ENCODE measurements at regions not wholly inside any gene's neighbourhood (a gene's known extent, or its start where the extent isn't known, plus 50 kb on each side); places are given as distances from the start of the nearest gene placed in this dataset.

DNA sequence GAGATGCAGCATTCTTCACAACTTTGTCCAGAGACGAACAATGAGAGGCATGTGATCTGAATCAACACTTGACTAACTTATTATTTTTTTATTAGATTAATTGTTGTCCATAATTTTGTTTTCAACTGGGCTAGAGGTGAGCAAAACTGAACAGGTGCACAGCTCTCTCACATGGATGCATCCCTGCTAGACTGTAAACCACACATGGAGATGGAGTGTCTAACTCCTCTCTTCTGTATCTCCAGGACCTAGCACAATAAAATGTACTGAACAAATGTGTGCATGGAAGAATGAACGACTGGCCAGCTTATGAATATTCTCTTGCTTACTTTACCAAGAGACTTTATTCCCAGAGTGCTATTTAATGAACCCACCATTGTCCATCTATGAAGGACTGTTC lies 627.7 kb downstream of the LIG4 start:
- Histone ChIP-seq H2AFZ (ENCODE audit: low read length) (no peak overlapping the region), H3K4me2 (ENCODE audit: low read depth, low read length, poor library complexity, severe bottlenecking) (no peak overlapping the region), H3K9me2 (replicated peaks; ENCODE audit: low read depth, low read length) (no peaks in the 10 kb centered on the region), H3K9me3 (ENCODE audit: insufficient read depth, low read depth, low read length) (no peaks in the 10 kb centered on the region), H3K4me3 (ENCODE audit: low read length, poor library complexity, severe bottlenecking) (no peak overlapping the region), H3K27me3 (ENCODE audit: insufficient read depth, low read length, poor library complexity, severe bottlenecking) (no peaks in the 10 kb centered on the region), H3K79me2 (ENCODE audit: insufficient read depth, low read length) (no peaks in the 10 kb centered on the region), H3K4me1 (ENCODE audit: insufficient read depth, low read length, poor library complexity, severe bottlenecking) (no peaks in the 10 kb centered on the region), H3K36me3 (ENCODE audit: insufficient read depth, low read length) (no peaks in the 10 kb centered on the region), H4K20me1 (ENCODE audit: insufficient read depth, low read length, poor library complexity, severe bottlenecking) (no peaks in the 10 kb centered on the region), H3F3A (ENCODE audit: low read depth) (no peaks in the 10 kb centered on the region), H3K9ac (ENCODE audit: low read depth, low read length, poor library complexity, severe bottlenecking) (no peak overlapping the region)
- TF ChIP-seq, protein P1, sequence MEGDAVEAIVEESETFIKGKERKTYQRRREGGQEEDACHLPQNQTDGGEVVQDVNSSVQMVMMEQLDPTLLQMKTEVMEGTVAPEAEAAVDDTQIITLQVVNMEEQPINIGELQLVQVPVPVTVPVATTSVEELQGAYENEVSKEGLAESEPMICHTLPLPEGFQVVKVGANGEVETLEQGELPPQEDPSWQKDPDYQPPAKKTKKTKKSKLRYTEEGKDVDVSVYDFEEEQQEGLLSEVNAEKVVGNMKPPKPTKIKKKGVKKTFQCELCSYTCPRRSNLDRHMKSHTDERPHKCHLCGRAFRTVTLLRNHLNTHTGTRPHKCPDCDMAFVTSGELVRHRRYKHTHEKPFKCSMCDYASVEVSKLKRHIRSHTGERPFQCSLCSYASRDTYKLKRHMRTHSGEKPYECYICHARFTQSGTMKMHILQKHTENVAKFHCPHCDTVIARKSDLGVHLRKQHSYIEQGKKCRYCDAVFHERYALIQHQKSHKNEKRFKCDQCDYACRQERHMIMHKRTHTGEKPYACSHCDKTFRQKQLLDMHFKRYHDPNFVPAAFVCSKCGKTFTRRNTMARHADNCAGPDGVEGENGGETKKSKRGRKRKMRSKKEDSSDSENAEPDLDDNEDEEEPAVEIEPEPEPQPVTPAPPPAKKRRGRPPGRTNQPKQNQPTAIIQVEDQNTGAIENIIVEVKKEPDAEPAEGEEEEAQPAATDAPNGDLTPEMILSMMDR (conservative IDR thresholded peaks at IDR 0.05; ENCODE audit: low read length) = no peak
- TF ChIP-seq EZH2phosphoT487 (IDR thresholded peaks at IDR 0.05; ENCODE audit: borderline replicate concordance) = no peak

DNA sequence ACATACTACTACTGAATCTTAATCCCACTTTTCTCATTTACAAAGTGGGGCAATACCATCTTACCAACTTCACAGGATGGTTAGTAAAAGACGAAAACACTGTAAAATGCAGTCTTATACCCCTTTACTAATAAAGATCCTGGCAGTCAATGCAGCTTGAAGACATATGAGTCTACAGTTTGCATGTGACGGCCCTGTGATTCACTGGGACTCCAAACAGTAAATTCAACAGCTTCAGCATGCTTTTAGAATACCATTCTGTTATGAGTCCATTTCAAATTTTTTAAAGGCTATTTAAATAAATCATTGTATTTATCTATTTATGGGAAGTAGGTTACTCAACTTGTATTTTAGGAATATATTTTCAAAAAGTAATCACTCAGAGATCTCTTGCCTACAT lies 629.1 kb downstream of the LIG4 start:
- Histone ChIP-seq H4K20me1 (ENCODE audit: insufficient read depth, low read length, poor library complexity, severe bottlenecking) (no peaks in the 10 kb centered on the region), H3K27me3 (ENCODE audit: insufficient read depth, low read length, poor library complexity, severe bottlenecking) (no peaks in the 10 kb centered on the region), H3K9ac (ENCODE audit: low read depth, low read length, poor library complexity, severe bottlenecking) (no peak overlapping the region), H3F3A (ENCODE audit: low read depth) (no peaks in the 10 kb centered on the region), H2AFZ (ENCODE audit: low read length) (no peak overlapping the region), H3K36me3 (ENCODE audit: insufficient read depth, low read length) (no peaks in the 10 kb centered on the region), H3K9me2 (replicated peaks; ENCODE audit: low read depth, low read length) (no peaks in the 10 kb centered on the region), H3K9me3 (ENCODE audit: insufficient read depth, low read depth, low read length) (no peaks in the 10 kb centered on the region), H3K4me3 (ENCODE audit: low read length, poor library complexity, severe bottlenecking) (no peak overlapping the region), H3K4me2 (ENCODE audit: low read depth, low read length, poor library complexity, severe bottlenecking) (no peak overlapping the region), H3K79me2 (ENCODE audit: insufficient read depth, low read length) (no peaks in the 10 kb centered on the region), H3K4me1 (ENCODE audit: insufficient read depth, low read length, poor library complexity, severe bottlenecking) (no peaks in the 10 kb centered on the region)
- TF ChIP-seq, protein P1 (conservative IDR thresholded peaks at IDR 0.05; ENCODE audit: low read length) = no peak
- no peak for TF ChIP-seq EZH2phosphoT487 (IDR thresholded peaks at IDR 0.05; ENCODE audit: borderline replicate concordance)

DNA sequence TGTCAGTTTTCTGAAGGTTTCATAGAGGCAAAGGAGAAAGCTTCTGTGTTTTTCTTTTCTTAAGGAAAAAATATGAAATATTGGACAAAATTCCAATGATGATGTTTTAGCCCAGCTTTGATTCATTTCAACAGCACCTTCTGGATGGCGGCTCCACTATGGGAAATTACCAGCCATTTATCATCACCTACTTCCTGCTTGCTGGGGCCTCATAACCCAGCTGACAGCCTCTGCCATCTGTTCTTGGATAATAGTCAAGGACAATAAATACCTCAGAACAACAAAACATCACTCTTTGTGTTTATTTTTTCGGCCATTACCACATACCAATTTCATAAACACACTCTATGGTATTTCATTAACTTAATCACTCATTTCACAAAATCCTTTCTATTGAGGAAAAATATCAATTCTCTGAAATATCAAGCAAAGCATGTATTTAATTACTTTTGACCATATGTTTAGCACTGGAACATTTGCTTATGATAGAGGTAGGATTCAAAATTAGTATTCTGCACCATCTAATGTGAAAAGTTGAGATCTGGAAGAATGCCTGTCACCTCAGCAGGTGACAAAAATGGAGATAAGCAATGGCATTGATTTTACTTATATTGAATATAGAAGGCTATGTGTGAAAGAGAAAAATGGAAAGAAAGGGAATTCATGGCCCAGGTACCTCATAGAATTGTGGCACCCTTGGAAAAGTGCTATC lies 629.7 kb downstream of the LIG4 start:
- H3F3A ChIP-seq (ENCODE audit: low read depth) = no peaks in the 10 kb centered on the region
- H3K27me3 ChIP-seq (ENCODE audit: insufficient read depth, low read length, poor library complexity, severe bottlenecking) = no peaks in the 10 kb centered on the region
- no peak overlapping the region for H3K4me2 ChIP-seq (ENCODE audit: low read depth, low read length, poor library complexity, severe bottlenecking)
- no peaks in the 10 kb centered on the region for H3K9me3 ChIP-seq (ENCODE audit: insufficient read depth, low read depth, low read length)
- no peaks in the 10 kb centered on the region for H3K36me3 ChIP-seq (ENCODE audit: insufficient read depth, low read length)
- no peak overlapping the region for H2AFZ ChIP-seq (ENCODE audit: low read length)
- TF ChIP-seq EZH2phosphoT487 (IDR thresholded peaks at IDR 0.05; ENCODE audit: borderline replicate concordance) = no peak
- TF ChIP-seq, protein P1 (conservative IDR thresholded peaks at IDR 0.05; ENCODE audit: low read length) = no peak
- H3K4me3 ChIP-seq (ENCODE audit: low read length, poor library complexity, severe bottlenecking) = no peak overlapping the region
- no peaks in the 10 kb centered on the region for H4K20me1 ChIP-seq (ENCODE audit: insufficient read depth, low read length, poor library complexity, severe bottlenecking)
- H3K9ac ChIP-seq (ENCODE audit: low read depth, low read length, poor library complexity, severe bottlenecking) = no peak overlapping the region
- H3K4me1 ChIP-seq (ENCODE audit: insufficient read depth, low read length, poor library complexity, severe bottlenecking) = no peaks in the 10 kb centered on the region
- H3K9me2 ChIP-seq (replicated peaks; ENCODE audit: low read depth, low read length) = no peaks in the 10 kb centered on the region
- no peaks in the 10 kb centered on the region for H3K79me2 ChIP-seq (ENCODE audit: insufficient read depth, low read length)
